Left lung (tissue), 4 donors: ENCODE measurements at regions not wholly inside any gene's neighbourhood (a gene's known extent, or its start where the extent isn't known, plus 50 kb on each side); places are given as distances from the start of the nearest gene placed in this dataset.

Source experiments
- ATAC-seq: fragments of 200-7000 bp; cut with Tn5 transposase; one replicate; pipeline ENCODE4 v1.9.1; 2020; ENCODE audit warnings: moderate library complexity
- DNase-seq, 4 donors: peaks; one replicate each; pipeline ENCODE4 v3.0.0-alpha.2; 2013 to 2020
- H3K27ac ChIP-seq, 2 donors: fragments of 200-600 bp; sonication (generic) in 1 of 2; one replicate each; pipeline versions ENCODE4 v1.5.0 to v1.8.0; 2020 to 2021
- H3K27me3 ChIP-seq, 2 donors: fragments of 200-600 bp; sonication (generic) in 1 of 2; one replicate each; pipeline versions ENCODE4 v1.5.0 to v1.8.0; 2020 to 2021
- H3K36me3 ChIP-seq, 2 donors: fragments of 200-600 bp; sonication (generic) in 1 of 2; one replicate each; pipeline versions ENCODE4 v1.5.0 to v1.8.0; 2020 to 2021
- H3K4me1 ChIP-seq, 2 donors: fragments of 200-600 bp; one replicate each; pipeline ENCODE4 v1.8.0; 2021
- H3K4me3 ChIP-seq, 2 donors: fragments of 200-600 bp; sonication (generic) in 1 of 2; one replicate each; pipeline versions ENCODE4 v1.5.0 to v1.8.0; 2020 to 2021; ENCODE audit warnings: mild to moderate bottlenecking in 1 of 2
- H3K9me3 ChIP-seq, 2 donors: fragments of 200-600 bp; sonication (generic) in 1 of 2; one replicate each; pipeline versions ENCODE4 v1.5.0 to v1.8.0; 2020 to 2021
- CTCF ChIP-seq, 2 donors: fragments of 200-600 bp; sonication (generic) in 1 of 2; IDR thresholded peaks; one replicate each; pipeline versions ENCODE4 v1.5.0 to v1.8.0; 2021; ENCODE audit warnings: antibody characterized with exemption in 2 of 2
- intact Hi-C, 2 donors: fragments of 100-400 bp; cut with DNase I; formaldehyde crosslinking; loops; one replicate each; pipeline versions ENCODE4 v1.11.2 to v1.14.2; 2022
- donor health status: DM: no; HTN: yes; CAD: no.
- donor health status: DM: no; HTN: no; CAD: no.

- no peak for TF ChIP-seq CTCF (IDR thresholded peaks at IDR 0.05)
- intact Hi-C loops, result no loop called here
- DNase-seq (peak in 1 of 4 donors; percentile 40), ATAC-seq (peak; percentile 74)
- H3K4me1 ChIP-seq, result no peaks in the 10 kb centered on the region
- no peak overlapping the region for H3K4me3 ChIP-seq
- no peaks in the 10 kb centered on the region for H3K9me3 ChIP-seq
- H3K27ac ChIP-seq, result no peak overlapping the region
- no peaks in the 10 kb centered on the region for H3K27me3 ChIP-seq
- no peaks in the 10 kb centered on the region for H3K36me3 ChIP-seq
These were observed 428.9 kb upstream of the THRB start for GRCh38 chr3:24923570-24923969.

- no peak for TF ChIP-seq CTCF (IDR thresholded peaks at IDR 0.05)
- DNase-seq (no peak), ATAC-seq (no peak)
- no peaks in the 10 kb centered on the region for H3K9me3 ChIP-seq
- H3K27me3 ChIP-seq, result no peaks in the 10 kb centered on the region
- H3K4me3 ChIP-seq, result no peak overlapping the region
- H3K36me3 ChIP-seq, result no peaks in the 10 kb centered on the region
- H3K4me1 ChIP-seq, result no peaks in the 10 kb centered on the region
- H3K27ac ChIP-seq, result no peak overlapping the region
- intact Hi-C loops, result no loop called here
These were observed 434.9 kb upstream of the THRB start for GRCh38 chr3:24929521-24929920.

GRCh38 chr3:24933401-24933800, 438.8 kb upstream of the THRB start:
- H3K4me1 ChIP-seq, result no peaks in the 10 kb centered on the region
- no peaks in the 10 kb centered on the region for H3K9me3 ChIP-seq
- H3K27ac ChIP-seq, result no peak overlapping the region
- no peaks in the 10 kb centered on the region for H3K27me3 ChIP-seq
- H3K36me3 ChIP-seq, result no peaks in the 10 kb centered on the region
- H3K4me3 ChIP-seq, result no peak overlapping the region
- no peak for ATAC-seq
- intact Hi-C loops, result no loop called here
- DNase-seq, result no peak
- TF ChIP-seq CTCF (IDR thresholded peaks at IDR 0.05), result no peak

GRCh38 chr3:24936574-24936973, 441.9 kb upstream of the THRB start:
- no peaks in the 10 kb centered on the region for H3K4me1 ChIP-seq

GRCh38 chr3:24937228-24937627, 442.6 kb upstream of the THRB start:
- DNase-seq (peak in 2 of 4 donors; percentile 46 to 58), ATAC-seq (no peak)
- H3K27me3 ChIP-seq, result no peaks in the 10 kb centered on the region
- H3K36me3 ChIP-seq, result no peaks in the 10 kb centered on the region
- TF ChIP-seq CTCF (IDR thresholded peaks at IDR 0.05), result no peak
- H3K4me1 ChIP-seq, result no peaks in the 10 kb centered on the region
- H3K27ac ChIP-seq, result no peak overlapping the region
- H3K9me3 ChIP-seq, result no peaks in the 10 kb centered on the region
- no peak overlapping the region for H3K4me3 ChIP-seq
- intact Hi-C loops, result no loop called here

More at GRCh38 chr3:24936574-24936973, 441.9 kb upstream of the THRB start:
- ATAC-seq, result no peak
- Histone ChIP-seq H3K4me3 (no peak overlapping the region), H3K9me3 (no peaks in the 10 kb centered on the region), H3K36me3 (no peaks in the 10 kb centered on the region), H3K27me3 (no peaks in the 10 kb centered on the region), H3K27ac (no peak overlapping the region)
- intact Hi-C loops, result no loop called here
- no peak for TF ChIP-seq CTCF (IDR thresholded peaks at IDR 0.05)
- DNase-seq, result no peak
